Kidney epithelial cell (primary cell): ENCODE measurements at regions not wholly inside any gene's neighbourhood (a gene's known extent, or its start where the extent isn't known, plus 50 kb on each side); places are given as distances from the start of the nearest gene placed in this dataset.

ENCODE experiments used
- DNase-seq: peaks from one replicate; pipeline ENCODE4 v3.0.0-alpha.2; 2010; ENCODE audit warnings: low read depth
- H3K27me3 ChIP-seq: 2 replicates; pipeline ENCODE4 v1.6.0; 2011; ENCODE audit warnings: low read length; ENCODE audit not compliant: control insufficient read depth, insufficient read depth
- H3K36me3 ChIP-seq: 2 replicates; pipeline ENCODE4 v1.5.1; 2011; ENCODE audit warnings: low read length; ENCODE audit not compliant: control insufficient read depth, insufficient read depth
- H3K4me3 ChIP-seq: 2 replicates; pipeline ENCODE4 v1.5.1; 2011; ENCODE audit warnings: low read depth, mild to moderate bottlenecking, control low read depth, low read length
- CTCF ChIP-seq: IDR thresholded peaks from 2 replicates; pipeline ENCODE4 v1.5.1; 2011; ENCODE audit warnings: mild to moderate bottlenecking, moderate library complexity, low read length, control low read depth, inconsistent platforms; ENCODE audit not compliant: insufficient read depth, poor library complexity, severe bottlenecking

GRCh38 chrX:11836284-11836683 is 78.2 kb downstream of the MSL3 start:
- no peak for DNase-seq
- Histone ChIP-seq H3K36me3 (no peaks in the 10 kb centered on the region), H3K27me3 (no peaks in the 10 kb centered on the region), H3K4me3 (no peak overlapping the region)
- no peak for TF ChIP-seq CTCF

- H3K36me3 ChIP-seq, result no peaks in the 10 kb centered on the region
- no peak for DNase-seq
- H3K27me3 ChIP-seq, result no peaks in the 10 kb centered on the region
- no peak overlapping the region for H3K4me3 ChIP-seq
- TF ChIP-seq CTCF, result no peak
Measured at GRCh38 chrX:11837437-11837836, 79.4 kb downstream of the MSL3 start.

- TF ChIP-seq CTCF, result no peak
- no peaks in the 10 kb centered on the region for H3K36me3 ChIP-seq
- no peaks in the 10 kb centered on the region for H3K27me3 ChIP-seq
- DNase-seq, result no peak
- no peak overlapping the region for H3K4me3 ChIP-seq
Measured at GRCh38 chrX:11864171-11864570, 106.1 kb downstream of the MSL3 start.

- DNase-seq, result peak; percentile 2
- Histone ChIP-seq H3K27me3 (no peaks in the 10 kb centered on the region), H3K4me3 (no peak overlapping the region), H3K36me3 (no peaks in the 10 kb centered on the region)
- TF ChIP-seq CTCF, result no peak
Measured at GRCh38 chrX:11867610-11868345, 109.7 kb downstream of the MSL3 start.

- H3K4me3 ChIP-seq, result no peak overlapping the region
- no peak for DNase-seq
- H3K27me3 ChIP-seq, result no peaks in the 10 kb centered on the region
- H3K36me3 ChIP-seq, result no peaks in the 10 kb centered on the region
- no peak for TF ChIP-seq CTCF
Measured at GRCh38 chrX:11870789-11871188, 112.8 kb downstream of the MSL3 start.

- H3K27me3 ChIP-seq, result no peaks in the 10 kb centered on the region
- no peaks in the 10 kb centered on the region for H3K36me3 ChIP-seq
- no peak overlapping the region for H3K4me3 ChIP-seq
- no peak for DNase-seq
- no peak for TF ChIP-seq CTCF
Measured at GRCh38 chrX:11881485-11882170, 123.6 kb downstream of the MSL3 start.
